ENCODE measurements at regions not wholly inside any gene's neighbourhood (a gene's known extent, or its start where the extent isn't known, plus 50 kb on each side); places are given as distances from the start of the nearest gene placed in this dataset.

DNA sequence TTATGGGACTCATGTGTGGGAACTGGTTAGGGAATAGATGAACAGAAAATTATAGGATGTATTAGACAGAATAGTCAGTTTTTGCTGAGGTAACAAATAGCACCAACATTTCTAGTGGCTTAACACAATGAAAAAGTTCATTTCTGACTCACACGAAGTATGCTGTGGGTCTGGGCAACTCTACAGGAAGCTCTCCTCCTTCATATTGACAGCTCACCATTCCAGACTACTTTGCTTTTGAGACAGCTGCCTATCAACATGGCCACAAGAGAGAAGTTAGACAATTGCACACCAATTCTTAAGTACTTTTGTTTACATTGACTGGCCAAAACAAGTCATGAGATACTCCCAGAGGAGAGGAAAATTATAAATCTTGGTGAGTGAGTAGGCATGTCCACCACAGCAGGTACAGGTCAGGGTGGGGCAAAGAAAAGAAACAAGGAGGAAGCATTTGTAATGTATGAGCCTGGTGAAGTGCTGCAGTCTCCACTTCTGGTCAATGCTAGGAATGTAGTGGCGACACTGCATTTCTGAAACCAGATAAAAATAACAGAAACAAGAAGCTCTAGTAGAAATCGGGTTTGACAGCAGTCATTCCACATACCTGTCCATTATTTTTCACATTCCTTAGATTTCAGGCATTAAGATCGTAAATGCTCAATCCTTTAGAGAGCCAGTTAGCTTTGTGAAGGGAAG, 141.6 kb downstream of the ICOS start:
- intact Hi-C loops (cut with DNase I), result no loop called here
- H3K4me1 ChIP-seq, result no peaks in the 10 kb centered on the region
- H3K9me3 ChIP-seq, result no peaks in the 10 kb centered on the region
- no peaks in the 10 kb centered on the region for H3K27me3 ChIP-seq
- no peak for ATAC-seq
- no peak overlapping the region for H3K27ac ChIP-seq
- WGBS, 2 donors, result 71% methylated on average over 4 of the region's 4 CpGs
- FAIRE-seq, result no peak
- H3K4me3 ChIP-seq, result no peak overlapping the region
- no peak for TF ChIP-seq CTCF (IDR thresholded peaks at IDR 0.05)
- no peaks in the 10 kb centered on the region for H3K36me3 ChIP-seq
- no peak for DNase-seq

DNA sequence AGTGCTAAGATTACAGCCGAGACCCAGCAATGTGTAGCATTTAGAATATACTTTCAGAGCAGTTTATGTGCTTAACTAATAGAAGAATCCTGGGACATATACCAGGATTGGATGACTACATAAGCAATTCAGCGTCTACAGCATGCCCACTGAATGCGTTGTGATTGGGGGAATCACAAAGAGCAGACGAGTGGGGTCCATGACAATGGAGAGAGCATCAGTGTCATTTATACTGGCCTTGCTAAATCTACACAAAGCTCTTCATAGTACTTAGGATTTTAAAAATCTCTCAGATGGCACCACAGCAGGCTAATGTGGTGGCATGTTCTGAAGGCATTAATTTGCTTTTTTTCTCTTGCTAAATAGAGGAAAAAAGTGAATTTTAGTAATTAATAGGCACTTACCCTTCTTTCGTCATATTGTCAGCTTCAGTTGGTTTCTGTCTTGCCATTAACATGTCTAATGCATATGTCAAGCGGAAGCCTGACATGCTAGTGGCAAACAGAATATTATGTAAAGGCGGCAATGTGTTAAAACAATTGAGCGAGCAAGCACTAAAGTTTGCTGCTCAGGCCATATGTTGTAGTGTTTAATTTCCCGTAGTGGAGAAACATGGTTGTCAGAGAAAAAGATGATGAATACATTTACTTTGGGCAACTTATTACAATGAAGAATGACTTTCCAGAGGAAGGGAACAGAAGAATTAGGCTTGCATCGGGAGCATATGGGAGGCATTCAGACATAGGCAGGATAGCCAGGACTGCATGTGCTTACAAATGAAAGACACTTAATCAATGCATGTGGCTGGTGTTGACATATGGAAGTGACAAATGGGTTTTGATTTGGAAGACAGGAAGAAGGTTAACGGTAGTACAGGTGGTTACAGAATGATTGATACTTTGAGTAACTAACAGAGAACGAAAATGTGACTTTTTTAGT, 145.2 kb downstream of the ICOS start:
- ATAC-seq (no peak), FAIRE-seq (no peak), DNase-seq (no peak)
- Histone ChIP-seq H3K27ac (no peak overlapping the region), H3K4me1 (no peaks in the 10 kb centered on the region), H3K27me3 (no peaks in the 10 kb centered on the region), H3K9me3 (no peaks in the 10 kb centered on the region), H3K36me3 (no peaks in the 10 kb centered on the region), H3K4me3 (no peak overlapping the region)
- 62 to 67% methylated on average over 12 of the region's 12 CpGs for WGBS, 2 donors
- intact Hi-C loops (cut with DNase I), result no loop called here
- no peak for TF ChIP-seq CTCF (IDR thresholded peaks at IDR 0.05)

- TF ChIP-seq CTCF (IDR thresholded peaks at IDR 0.05), result no peak
- no peak overlapping the region for H3K4me3 ChIP-seq
- no peak overlapping the region for H3K27ac ChIP-seq
- no peaks in the 10 kb centered on the region for H3K36me3 ChIP-seq
- ATAC-seq, result no peak
- no peaks in the 10 kb centered on the region for H3K4me1 ChIP-seq
- DNase-seq, result no peak
- no peaks in the 10 kb centered on the region for H3K27me3 ChIP-seq
- WGBS, 2 donors, result 30 to 72% methylated on average over 1 of the region's 1 CpG
- no peaks in the 10 kb centered on the region for H3K9me3 ChIP-seq
- intact Hi-C loops (cut with DNase I), result no loop called here
- FAIRE-seq, result no peak
These were observed 149.6 kb downstream of the ICOS start for GRCh38 chr2:204086167-204086566.

GRCh38 chr2:204089105-204089504, 152.5 kb downstream of the ICOS start:
- intact Hi-C loops (cut with DNase I), result no loop called here
- no peak for ATAC-seq
- no peak for FAIRE-seq
- Histone ChIP-seq H3K4me1 (no peaks in the 10 kb centered on the region), H3K27me3 (no peaks in the 10 kb centered on the region), H3K27ac (no peak overlapping the region), H3K9me3 (no peaks in the 10 kb centered on the region), H3K36me3 (no peaks in the 10 kb centered on the region), H3K4me3 (no peak overlapping the region)
- no peak for TF ChIP-seq CTCF (IDR thresholded peaks at IDR 0.05)
- WGBS, 2 donors, result 90 to 93% methylated on average over 2 of the region's 2 CpGs
- no peak for DNase-seq

- no peak for TF ChIP-seq CTCF (IDR thresholded peaks at IDR 0.05)
- no peak overlapping the region for H3K27ac ChIP-seq
- H3K4me1 ChIP-seq, result no peaks in the 10 kb centered on the region
- DNase-seq (no peak), ATAC-seq (no peak), FAIRE-seq (no peak)
- H3K27me3 ChIP-seq, result no peaks in the 10 kb centered on the region
- intact Hi-C loops (cut with DNase I), result no loop called here
- no peaks in the 10 kb centered on the region for H3K9me3 ChIP-seq
- H3K4me3 ChIP-seq, result no peak overlapping the region
- no peaks in the 10 kb centered on the region for H3K36me3 ChIP-seq
- 69 to 79% methylated on average over 4 of the region's 4 CpGs for WGBS, 2 donors
These were observed 153.0 kb downstream of the ICOS start for GRCh38 chr2:204089574-204089973.

Measured in pancreas (tissue), 10 donors.